WI38 (cell line): ENCODE measurements at regions not wholly inside any gene's neighbourhood (a gene's known extent, or its start where the extent isn't known, plus 50 kb on each side); places are given as distances from the start of the nearest gene placed in this dataset.

Source experiments
- H3K4me3 ChIP-seq: 2 replicates; pipeline ENCODE4 v1.5.1; 2011; ENCODE audit warnings: low read depth, mild to moderate bottlenecking, control low read depth, low read length
- TF ChIP-seq, protein P1 (sequence below): IDR thresholded peaks from 2 replicates; pipeline ENCODE4 v1.5.1; 2012; ENCODE audit warnings: low read depth, mild to moderate bottlenecking, control low read depth, low read length

- no peak overlapping the region for H3K4me3 ChIP-seq
These were observed 59.6 kb upstream of the NFIL3 start for GRCh38 chr9:91483189-91483691.

DNA sequence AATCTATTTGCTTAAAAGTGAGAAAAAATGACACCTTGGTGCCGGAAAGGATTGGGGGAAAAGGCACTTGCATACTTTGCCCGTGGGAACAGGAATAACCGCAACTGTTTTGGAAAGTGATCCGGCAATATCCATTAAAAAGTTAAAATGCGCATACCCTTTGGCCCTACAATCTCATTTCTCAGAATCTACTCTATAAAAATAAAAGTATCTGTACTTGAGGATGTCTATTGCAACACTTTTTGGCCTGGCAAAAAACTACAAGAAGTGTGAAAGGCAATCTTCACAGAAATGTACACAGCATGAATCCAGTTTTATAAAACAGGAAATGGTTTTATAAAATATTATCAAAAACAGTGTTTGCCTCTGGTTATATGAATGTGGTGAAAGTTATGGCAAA lies 58.3 kb upstream of the NFIL3 start:
- TF ChIP-seq, protein P1, sequence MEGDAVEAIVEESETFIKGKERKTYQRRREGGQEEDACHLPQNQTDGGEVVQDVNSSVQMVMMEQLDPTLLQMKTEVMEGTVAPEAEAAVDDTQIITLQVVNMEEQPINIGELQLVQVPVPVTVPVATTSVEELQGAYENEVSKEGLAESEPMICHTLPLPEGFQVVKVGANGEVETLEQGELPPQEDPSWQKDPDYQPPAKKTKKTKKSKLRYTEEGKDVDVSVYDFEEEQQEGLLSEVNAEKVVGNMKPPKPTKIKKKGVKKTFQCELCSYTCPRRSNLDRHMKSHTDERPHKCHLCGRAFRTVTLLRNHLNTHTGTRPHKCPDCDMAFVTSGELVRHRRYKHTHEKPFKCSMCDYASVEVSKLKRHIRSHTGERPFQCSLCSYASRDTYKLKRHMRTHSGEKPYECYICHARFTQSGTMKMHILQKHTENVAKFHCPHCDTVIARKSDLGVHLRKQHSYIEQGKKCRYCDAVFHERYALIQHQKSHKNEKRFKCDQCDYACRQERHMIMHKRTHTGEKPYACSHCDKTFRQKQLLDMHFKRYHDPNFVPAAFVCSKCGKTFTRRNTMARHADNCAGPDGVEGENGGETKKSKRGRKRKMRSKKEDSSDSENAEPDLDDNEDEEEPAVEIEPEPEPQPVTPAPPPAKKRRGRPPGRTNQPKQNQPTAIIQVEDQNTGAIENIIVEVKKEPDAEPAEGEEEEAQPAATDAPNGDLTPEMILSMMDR = no peak
- no peak overlapping the region for H3K4me3 ChIP-seq

More at GRCh38 chr9:91483189-91483691, 59.6 kb upstream of the NFIL3 start:
- TF ChIP-seq, protein P1 = no peak

DNA sequence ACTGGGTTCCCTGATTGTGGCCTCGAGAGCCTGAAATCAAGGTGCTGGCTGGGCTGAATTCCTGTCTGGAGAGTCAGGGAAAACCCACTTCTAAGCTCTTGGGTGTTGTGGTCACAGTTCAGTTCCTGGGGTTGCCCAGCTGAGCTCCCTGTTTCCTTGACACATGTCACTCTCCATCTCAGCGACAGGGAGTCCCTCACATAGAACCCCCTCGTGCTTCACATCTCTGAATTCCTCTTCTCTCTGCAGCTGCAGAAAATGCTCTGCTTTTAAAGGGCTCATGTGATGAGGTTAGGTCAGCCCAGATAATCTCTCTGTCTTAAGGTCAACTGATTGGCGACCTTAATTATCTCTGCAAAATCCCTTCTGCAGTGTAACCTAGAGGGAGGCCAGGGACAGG lies 53.5 kb upstream of the NFIL3 start:
- H3K4me3 ChIP-seq = no peak overlapping the region
- TF ChIP-seq, protein P1 = no peak

DNA sequence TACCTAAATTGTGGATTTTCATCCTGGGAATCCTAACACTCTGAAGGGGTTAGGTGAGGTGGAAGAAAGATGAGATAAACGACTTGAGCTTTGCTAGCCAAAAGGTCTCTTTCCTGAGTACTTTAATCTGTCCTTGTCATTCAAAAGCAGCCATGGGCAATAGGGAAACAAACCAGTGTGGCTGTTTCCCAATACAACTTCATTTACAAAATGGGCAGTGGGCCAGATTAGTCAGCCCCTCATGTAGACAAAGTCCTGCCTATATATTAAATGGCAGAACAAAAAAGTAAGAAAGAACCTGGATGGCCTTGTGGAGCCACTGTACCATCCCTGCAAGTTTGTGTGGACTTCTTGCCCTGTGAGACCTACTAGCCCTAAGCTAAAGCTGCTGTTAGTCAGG lies 51.0 kb upstream of the NFIL3 start:
- TF ChIP-seq, protein P1 = no peak
- no peak overlapping the region for H3K4me3 ChIP-seq
